ENCODE measurements at regions not wholly inside any gene's neighbourhood (a gene's known extent, or its start where the extent isn't known, plus 50 kb on each side); places are given as distances from the start of the nearest gene placed in this dataset.

DNA sequence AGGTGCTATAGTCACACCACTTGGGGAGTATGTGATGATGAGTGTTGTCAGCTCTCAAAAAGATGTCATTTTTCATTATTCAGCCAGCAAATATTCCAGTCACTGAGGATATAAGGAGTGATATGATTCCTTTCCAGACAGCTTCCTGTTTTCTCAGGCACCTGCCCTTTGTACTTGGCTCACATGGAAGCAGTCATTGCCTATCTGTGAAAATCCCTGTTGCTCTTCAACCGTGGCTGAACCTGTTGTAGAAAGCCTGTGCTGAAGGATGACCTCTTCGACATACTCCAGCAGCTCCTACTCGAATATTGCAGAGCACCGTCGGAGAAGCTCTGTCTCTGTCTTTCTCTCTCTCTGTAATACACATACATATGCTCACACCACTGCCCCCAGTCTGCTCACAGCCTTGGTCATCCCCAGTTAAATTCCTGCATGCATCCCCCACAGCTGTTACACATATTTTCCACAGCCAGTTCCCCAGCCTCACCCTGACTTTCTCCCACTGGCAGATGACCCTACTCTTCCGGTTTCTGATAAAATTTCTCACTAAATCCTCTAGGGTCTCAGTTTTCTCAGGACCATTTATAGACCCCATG, 204.2 kb upstream of the ARGLU1 start:
- no peaks in the 10 kb centered on the region for H3K27me3 ChIP-seq (ENCODE audit: control insufficient read depth in 3 of 3, insufficient read depth in 3 of 3, low read length in 2 of 3)
- no peak overlapping the region for H3K27ac ChIP-seq (ENCODE audit: low read depth in 1 of 2, low read length in 1 of 2)
- no peaks in the 10 kb centered on the region for H3K36me3 ChIP-seq (ENCODE audit: control insufficient read depth in 4 of 4, insufficient read depth in 4 of 4, low read length in 4 of 4)
- H3K4me1 ChIP-seq (ENCODE audit: control insufficient read depth in 5 of 5, insufficient read depth in 5 of 5, low read length in 5 of 5) = peaks cover 0 to 17% (median 10%) of the 10 kb centered on the region in 5 donors
- TF ChIP-seq, protein P1, sequence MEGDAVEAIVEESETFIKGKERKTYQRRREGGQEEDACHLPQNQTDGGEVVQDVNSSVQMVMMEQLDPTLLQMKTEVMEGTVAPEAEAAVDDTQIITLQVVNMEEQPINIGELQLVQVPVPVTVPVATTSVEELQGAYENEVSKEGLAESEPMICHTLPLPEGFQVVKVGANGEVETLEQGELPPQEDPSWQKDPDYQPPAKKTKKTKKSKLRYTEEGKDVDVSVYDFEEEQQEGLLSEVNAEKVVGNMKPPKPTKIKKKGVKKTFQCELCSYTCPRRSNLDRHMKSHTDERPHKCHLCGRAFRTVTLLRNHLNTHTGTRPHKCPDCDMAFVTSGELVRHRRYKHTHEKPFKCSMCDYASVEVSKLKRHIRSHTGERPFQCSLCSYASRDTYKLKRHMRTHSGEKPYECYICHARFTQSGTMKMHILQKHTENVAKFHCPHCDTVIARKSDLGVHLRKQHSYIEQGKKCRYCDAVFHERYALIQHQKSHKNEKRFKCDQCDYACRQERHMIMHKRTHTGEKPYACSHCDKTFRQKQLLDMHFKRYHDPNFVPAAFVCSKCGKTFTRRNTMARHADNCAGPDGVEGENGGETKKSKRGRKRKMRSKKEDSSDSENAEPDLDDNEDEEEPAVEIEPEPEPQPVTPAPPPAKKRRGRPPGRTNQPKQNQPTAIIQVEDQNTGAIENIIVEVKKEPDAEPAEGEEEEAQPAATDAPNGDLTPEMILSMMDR (IDR thresholded peaks at IDR 0.05; ENCODE audit: control extremely low read depth, extremely low read depth) = no peak
- WGBS, 2 donors = 65 to 75% methylated on average over 6 of the region's 6 CpGs
- ATAC-seq (ENCODE audit: insufficient read depth, low FRiP score) (no peak), DNase-seq (peak; percentile 47 to 49 (median 48))
- H3K9me3 ChIP-seq (ENCODE audit: control insufficient read depth in 4 of 4, insufficient read depth in 3 of 4, low read length in 3 of 4) = peaks cover 0 to 3% (median 1%) of the 10 kb centered on the region in 4 donors
- no peak overlapping the region for H3K4me3 ChIP-seq
- H3K9ac ChIP-seq (ENCODE audit: insufficient read depth in 1 of 2, low read length in 2 of 2) = no peak overlapping the region

DNA sequence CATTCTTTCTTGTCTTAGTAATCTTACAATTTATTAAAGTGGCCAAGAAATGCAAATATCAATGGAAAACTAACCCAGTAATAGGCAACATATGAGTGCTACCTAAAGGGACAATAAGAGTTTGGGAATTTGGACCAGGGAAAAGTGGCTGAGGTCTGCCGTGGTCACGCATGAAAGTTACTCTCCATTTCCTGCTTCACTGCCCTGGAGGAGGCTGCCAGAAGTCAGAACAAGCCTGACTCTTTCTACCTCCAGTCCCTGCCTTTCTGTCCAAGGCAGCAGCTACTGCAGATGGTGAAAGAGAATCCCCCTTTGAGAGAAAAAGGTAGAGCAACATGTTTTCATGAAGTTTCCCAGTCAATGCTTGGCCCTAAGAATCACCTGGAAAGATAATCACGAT, 201.1 kb upstream of the ARGLU1 start:
- 76 to 89% methylated on average over 3 of the region's 3 CpGs for WGBS, 2 donors
- ATAC-seq (ENCODE audit: insufficient read depth, low FRiP score) (no peak), DNase-seq (no peak)
- TF ChIP-seq, protein P1 (IDR thresholded peaks at IDR 0.05; ENCODE audit: control extremely low read depth, extremely low read depth) = no peak
- Histone ChIP-seq H3K36me3 (ENCODE audit: control insufficient read depth in 4 of 4, insufficient read depth in 4 of 4, low read length in 4 of 4) (no peaks in the 10 kb centered on the region), H3K9me3 (ENCODE audit: control insufficient read depth in 4 of 4, insufficient read depth in 3 of 4, low read length in 3 of 4) (peaks cover 0 to 5% (median 1%) of the 10 kb centered on the region in 4 donors), H3K27ac (ENCODE audit: low read depth in 1 of 2, low read length in 1 of 2) (no peak overlapping the region), H3K4me1 (ENCODE audit: control insufficient read depth in 5 of 5, insufficient read depth in 5 of 5, low read length in 5 of 5) (peaks cover 0 to 17% (median 10%) of the 10 kb centered on the region in 5 donors), H3K9ac (ENCODE audit: insufficient read depth in 1 of 2, low read length in 2 of 2) (no peak overlapping the region), H3K27me3 (ENCODE audit: control insufficient read depth in 3 of 3, insufficient read depth in 3 of 3, low read length in 2 of 3) (no peaks in the 10 kb centered on the region), H3K4me3 (no peak overlapping the region)

DNA sequence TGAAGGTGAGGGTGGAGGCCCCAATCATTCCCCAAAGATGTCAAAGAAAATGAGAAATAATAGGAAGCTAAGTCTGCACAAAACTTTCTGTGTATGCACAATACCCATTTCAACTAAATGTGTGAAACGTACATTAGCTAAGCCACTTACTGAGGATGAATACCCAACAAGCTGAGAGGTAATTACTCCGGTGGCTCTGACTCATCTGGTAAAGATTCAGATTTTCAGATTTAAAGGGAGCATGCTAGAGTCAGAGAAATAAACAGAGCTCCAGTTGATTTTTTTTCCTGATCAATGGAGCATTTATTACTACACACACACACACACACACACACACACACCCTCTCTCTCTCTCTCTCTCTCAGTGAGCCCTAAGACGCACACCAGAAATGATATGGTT, 194.8 kb upstream of the ARGLU1 start:
- peaks cover 0 to 5% (median 1%) of the 10 kb centered on the region in 4 donors for H3K9me3 ChIP-seq (ENCODE audit: control insufficient read depth in 4 of 4, insufficient read depth in 3 of 4, low read length in 3 of 4)
- no peaks in the 10 kb centered on the region for H3K27me3 ChIP-seq (ENCODE audit: control insufficient read depth in 3 of 3, insufficient read depth in 3 of 3, low read length in 2 of 3)
- no peak overlapping the region for H3K9ac ChIP-seq (ENCODE audit: insufficient read depth in 1 of 2, low read length in 2 of 2)
- 92 to 95% methylated on average over 3 of the region's 3 CpGs for WGBS, 2 donors
- H3K4me1 ChIP-seq (ENCODE audit: control insufficient read depth in 5 of 5, insufficient read depth in 5 of 5, low read length in 5 of 5) = no peaks in the 10 kb centered on the region
- TF ChIP-seq, protein P1 (IDR thresholded peaks at IDR 0.05; ENCODE audit: control extremely low read depth, extremely low read depth) = no peak
- H3K4me3 ChIP-seq = no peak overlapping the region
- no peak for ATAC-seq (ENCODE audit: insufficient read depth, low FRiP score)
- H3K27ac ChIP-seq (ENCODE audit: low read depth in 1 of 2, low read length in 1 of 2) = no peak overlapping the region
- no peak for DNase-seq
- no peaks in the 10 kb centered on the region for H3K36me3 ChIP-seq (ENCODE audit: control insufficient read depth in 4 of 4, insufficient read depth in 4 of 4, low read length in 4 of 4)

DNA sequence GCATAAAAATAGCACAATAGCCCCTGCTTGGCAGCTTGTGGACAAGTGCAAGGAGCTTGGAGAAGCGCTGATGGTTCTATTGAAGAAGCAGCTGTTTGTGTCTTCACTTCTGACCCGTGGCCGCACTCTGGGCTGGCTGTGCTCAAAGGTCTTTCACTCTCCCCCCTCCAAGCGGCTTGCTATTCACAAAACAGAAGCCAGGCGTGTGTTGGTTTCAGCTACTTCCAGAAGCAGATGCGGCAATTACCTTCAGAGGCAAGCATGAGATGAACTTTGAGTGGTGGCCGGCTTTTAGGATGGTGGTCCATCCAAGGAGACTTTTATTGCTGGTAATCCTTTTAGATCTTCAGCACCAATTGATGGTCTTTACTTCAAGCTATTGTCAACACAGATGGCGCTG, 188.5 kb upstream of the ARGLU1 start:
- Histone ChIP-seq H3K27me3 (ENCODE audit: control insufficient read depth in 3 of 3, insufficient read depth in 3 of 3, low read length in 2 of 3) (no peaks in the 10 kb centered on the region), H3K9ac (ENCODE audit: insufficient read depth in 1 of 2, low read length in 2 of 2) (no peak overlapping the region), H3K9me3 (ENCODE audit: control insufficient read depth in 4 of 4, insufficient read depth in 3 of 4, low read length in 3 of 4) (peaks cover 0 to 2% (median 0%) of the 10 kb centered on the region in 4 donors), H3K27ac (ENCODE audit: low read depth in 1 of 2, low read length in 1 of 2) (no peak overlapping the region), H3K4me1 (ENCODE audit: control insufficient read depth in 5 of 5, insufficient read depth in 5 of 5, low read length in 5 of 5) (peaks cover 0 to 6% (median 4%) of the 10 kb centered on the region in 5 donors), H3K4me3 (no peak overlapping the region), H3K36me3 (ENCODE audit: control insufficient read depth in 4 of 4, insufficient read depth in 4 of 4, low read length in 4 of 4) (no peaks in the 10 kb centered on the region)
- TF ChIP-seq, protein P1 (IDR thresholded peaks at IDR 0.05; ENCODE audit: control extremely low read depth, extremely low read depth) = no peak
- no peak for DNase-seq
- no peak for ATAC-seq (ENCODE audit: insufficient read depth, low FRiP score)
- 80 to 85% methylated on average over 8 of the region's 8 CpGs for WGBS, 2 donors

Measured in lung (tissue), 11 donors.